ENCODE measurements at regions not wholly inside any gene's neighbourhood (a gene's known extent, or its start where the extent isn't known, plus 50 kb on each side); places are given as distances from the start of the nearest gene placed in this dataset.
"Not testable (repeated sequence)": the region's sequence is repeated elsewhere in the genome, so short reads cannot be mapped to it uniquely, and the experiment has no call there.

DNA sequence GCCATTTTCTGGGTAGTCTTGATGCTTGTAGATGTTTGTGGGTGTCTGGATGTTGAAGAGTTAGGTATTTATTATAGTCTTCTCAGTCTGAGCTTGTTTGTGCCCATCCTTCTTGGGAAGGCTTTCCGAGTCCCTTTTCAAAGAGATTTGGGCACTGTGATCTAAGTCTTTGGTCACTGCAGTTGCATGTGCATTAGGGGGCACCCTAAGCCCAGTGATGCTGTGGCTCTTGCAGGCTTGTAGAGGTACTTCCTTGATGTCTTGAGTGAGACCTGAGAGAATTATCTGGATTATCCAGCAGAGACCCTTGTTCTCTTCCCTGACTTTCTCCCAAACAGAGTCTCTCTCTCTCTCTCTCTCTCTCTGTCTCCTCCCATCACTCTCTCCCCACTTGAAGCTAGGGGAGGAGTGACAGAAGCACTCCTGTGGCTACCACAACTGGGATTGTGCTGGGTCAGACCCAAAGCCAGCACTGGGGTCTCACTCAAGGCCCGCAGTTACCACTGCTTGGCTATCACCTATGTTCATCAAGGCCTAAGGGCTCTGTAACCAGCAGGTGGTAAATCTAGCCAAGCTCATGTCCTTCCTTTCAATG lies 68.5 kb downstream of the TMCO5A start:
- DNase-seq (ENCODE audit: low read depth) = no peak

DNA sequence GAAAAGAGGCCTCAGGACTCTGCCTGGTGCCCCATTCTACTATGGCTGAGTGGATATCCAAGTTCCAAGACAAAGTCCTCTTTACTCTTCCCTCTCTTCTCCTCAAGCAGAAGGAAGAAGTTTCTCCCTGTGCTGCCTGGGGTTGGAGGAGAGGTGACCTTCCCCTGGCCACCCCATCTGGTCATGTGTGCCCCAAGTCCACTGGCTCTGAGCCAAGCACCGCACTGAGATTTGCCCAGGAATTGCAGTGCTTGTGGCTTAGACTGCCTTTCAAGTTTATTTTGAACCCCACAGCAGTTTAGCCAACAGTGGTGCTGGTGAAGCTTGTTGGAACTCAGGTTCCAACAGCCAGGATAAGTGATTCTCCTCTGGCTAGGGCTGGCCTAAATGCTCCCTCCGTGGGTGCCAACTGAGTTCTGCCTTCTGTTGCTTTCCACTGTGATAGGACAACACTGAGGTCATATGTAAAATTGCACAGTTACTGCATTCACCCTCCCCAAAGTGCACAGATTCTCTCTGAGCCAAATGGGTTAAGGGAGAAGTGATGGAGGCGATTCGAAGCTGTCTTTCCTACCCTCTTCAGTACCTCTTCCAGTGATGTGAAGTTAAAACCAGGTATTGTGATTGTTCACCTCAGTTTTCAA lies 69.9 kb downstream of the TMCO5A start:
- DNase-seq (ENCODE audit: low read depth) = no peak

DNA sequence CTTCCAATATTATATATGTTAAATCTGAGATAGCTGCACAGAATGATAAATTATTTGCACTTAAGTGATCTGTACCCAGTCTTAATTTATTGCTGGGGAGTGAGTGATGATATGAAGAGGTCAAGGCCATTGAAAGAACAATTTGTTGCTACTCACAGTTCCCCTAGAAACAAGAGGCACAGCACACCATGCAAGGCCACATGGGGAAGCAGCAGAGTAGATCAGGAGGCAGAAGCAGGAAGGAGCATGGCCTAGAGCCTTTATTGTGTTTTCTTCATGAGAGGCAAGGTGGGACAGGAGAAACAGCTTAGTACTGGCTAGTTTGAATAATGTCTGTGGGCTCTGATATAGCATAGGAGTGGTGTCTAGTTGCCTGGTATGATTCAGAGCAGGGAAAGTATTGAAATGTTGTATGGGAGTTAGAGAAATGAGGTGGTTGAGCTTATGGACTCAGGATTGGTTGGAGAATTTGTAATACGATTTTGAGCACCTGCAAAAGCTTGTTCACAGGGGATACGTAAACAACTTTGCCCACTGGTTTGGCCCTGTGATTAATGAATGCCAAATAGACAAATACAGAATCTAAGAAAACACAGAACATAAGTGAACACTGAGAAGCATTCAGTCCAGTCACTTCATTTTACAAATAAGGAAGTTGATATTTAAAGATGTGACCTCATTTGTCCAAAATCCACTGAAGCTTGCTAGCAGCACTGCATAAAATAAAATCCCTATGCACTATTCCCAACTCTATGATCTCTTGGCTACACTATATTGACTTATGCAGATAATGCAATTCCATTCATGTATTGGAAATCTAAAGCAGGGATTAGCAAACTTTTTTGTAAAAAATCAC lies 71.7 kb downstream of the TMCO5A start:
- no peak for DNase-seq (ENCODE audit: low read depth)

DNA sequence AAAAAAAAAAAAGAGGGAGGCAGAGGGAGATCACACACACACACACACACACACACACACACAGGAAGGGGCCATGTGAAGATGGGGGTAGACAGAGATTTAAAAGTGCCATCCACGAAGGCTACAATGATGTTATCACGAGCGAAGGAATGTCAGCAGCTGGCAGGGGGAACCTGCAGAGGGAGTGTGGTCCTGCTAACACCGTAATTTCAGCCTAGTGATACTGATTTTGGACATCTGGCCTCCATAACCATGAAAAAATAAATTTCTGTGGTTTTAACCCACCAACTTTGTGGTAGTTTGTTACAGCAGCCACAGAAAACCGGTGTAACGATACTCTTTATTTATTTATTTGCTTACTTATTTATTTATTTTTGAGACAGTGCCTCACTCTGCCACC lies 76.0 kb downstream of the TMCO5A start:
- no peak for DNase-seq (ENCODE audit: low read depth)

DNA sequence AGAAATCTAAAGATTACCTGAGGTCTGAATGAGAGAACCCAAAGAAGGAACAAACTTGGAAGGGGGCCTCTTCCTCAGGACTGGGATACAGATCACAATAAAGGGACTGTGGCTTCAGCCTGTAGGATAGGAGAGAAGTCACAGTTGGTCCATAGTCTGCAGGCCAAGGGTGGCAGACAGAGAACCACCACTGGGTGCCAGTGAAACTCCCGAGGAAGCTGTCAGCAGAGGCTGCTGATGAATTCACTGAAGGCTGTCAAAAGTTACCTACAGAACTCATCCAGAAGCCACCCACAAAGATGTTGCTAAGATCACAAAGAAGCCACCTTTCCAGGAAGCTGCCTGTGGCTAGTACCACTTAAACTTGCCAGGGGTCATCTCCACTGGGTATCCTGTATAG lies 78.5 kb downstream of the TMCO5A start:
- no peak for DNase-seq (ENCODE audit: low read depth)

DNA sequence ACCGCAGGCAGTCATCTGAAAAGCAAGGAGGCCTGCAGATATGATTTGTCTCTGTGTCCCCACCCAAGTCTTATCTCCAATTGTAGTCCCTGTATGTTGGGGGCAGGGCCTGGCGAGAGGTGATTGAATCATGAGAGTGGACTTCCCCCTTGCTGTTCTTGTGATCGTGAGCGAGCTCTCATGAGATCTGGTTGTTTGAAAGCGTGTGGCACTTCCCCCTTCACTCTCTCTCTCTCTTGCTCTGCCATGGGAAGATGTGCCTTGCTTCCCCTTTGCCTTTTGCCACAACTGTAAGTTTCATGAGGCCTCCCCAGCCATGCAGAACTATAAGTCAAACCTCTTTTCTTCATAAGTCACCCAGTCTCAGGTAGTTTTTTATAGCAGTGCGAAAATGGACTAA lies 83.3 kb downstream of the TMCO5A start:
- no peak for DNase-seq (ENCODE audit: low read depth)

DNA sequence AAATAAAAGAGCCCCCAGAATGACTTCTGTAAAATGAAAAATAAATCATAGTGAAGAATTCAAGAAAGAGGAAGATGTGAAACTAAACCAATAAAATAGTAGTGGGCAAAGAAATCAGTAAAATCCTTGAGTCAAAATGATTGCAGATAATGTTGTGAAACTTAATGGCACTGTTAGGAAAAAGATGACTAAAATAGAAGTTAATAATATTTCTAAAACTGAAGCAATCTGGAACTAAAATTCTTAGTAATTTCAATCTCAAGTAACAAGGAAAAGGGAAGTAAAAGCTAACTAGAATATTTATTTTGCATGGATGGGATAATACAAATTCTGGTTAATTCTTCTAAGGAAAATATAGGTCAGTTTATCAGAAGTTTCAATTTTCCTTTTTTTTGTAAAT lies 84.6 kb downstream of the TMCO5A start:
- no peak for DNase-seq (ENCODE audit: low read depth)

DNA sequence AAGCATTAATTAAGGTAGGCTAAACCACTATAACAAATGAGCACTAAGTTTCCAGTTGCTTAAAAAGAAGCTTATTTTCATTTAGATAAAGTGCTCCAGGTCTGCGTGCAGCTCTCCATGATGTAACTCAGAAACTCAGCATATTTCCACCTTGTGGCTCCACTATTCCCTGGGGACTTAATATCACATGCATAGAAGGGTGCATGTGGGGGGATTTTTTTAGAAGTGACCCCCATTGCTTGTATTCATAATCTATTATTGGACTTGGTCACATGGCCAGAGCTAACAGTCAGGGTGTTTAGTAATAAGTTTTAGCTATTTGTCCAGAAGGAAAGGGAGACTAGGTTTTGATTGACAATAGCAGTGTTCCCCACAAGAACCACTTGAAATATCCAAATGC lies 86.8 kb downstream of the TMCO5A start:
- no peak for DNase-seq (ENCODE audit: low read depth)

DNA sequence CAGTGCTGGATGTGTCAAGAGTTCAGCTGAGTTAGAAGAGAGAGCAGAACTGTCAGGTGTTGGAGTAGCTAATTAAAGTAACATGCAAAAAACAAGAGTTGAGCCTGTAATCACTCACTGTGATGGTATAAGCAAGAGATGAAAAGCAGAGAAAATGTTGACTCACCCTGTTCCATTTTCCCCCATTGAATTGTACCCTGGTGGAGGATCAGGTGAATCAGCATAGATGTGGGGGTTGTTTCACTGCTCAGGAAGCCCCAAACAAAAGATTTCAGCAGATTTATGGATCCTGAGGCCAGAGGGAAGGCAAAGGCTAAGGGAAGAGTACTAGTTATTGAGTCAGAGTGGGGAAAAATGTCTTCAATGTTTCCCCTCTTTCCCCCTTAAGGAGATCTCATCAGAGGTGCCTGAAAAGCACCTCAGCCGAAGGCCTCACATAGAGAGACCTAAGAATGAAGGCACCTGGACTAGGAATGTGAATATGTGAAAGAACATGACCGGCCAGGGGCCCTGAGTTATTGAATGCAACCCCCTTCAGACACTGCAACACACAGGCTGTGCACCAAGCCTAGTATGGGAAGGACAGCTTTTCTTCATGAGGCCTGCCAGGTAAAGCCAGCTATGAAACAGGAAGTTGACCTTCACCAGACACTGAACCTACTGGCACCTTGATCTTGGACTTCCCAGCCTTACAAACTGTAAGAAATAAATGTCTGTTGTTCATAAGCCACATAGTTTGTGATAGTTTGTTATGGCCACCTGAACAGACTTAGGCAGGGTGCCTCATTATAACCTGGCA lies 90.1 kb downstream of the TMCO5A start:
- no peak for DNase-seq (ENCODE audit: low read depth)

DNA sequence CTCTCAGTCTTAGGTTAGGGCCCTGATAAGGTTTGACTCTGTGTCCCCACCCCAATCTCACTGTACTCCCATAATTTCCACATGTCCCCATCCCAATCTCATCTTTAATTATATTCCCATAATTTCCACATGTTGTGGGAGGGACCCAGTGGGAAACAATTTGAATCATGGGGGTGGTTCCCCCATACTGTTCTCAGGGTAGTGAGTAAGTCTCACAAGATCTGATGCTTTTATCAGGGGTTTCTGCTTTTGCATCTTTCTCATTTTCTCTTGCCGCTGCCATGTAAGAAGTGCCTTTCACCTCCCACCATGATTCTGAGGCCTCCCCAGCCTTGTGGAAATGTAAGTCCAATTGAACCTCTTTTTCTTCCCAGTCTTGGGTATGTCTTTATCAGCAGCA lies 91.2 kb downstream of the TMCO5A start:
- DNase-seq (ENCODE audit: low read depth) = not testable (repeated sequence)

DNA sequence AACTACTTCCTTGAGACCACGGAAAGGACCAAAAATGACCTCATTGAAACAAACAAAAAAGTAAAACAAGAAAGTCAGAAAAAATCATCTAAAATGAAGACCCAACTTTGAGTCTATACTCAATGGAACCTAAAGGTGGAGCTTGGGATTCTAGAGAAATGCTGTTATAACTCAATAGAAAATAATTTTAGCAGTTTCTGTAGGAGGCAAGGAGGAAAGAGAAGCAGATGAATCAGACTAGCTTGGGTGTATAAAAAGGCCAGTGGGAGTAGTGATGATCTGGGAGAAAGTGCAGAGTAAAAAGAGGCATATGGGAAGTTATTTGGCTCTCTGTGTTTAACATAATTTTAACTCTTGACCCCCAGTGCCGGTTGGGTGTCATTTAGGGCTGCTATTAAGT lies 94.4 kb downstream of the TMCO5A start:
- DNase-seq (ENCODE audit: low read depth) = no peak

DNA sequence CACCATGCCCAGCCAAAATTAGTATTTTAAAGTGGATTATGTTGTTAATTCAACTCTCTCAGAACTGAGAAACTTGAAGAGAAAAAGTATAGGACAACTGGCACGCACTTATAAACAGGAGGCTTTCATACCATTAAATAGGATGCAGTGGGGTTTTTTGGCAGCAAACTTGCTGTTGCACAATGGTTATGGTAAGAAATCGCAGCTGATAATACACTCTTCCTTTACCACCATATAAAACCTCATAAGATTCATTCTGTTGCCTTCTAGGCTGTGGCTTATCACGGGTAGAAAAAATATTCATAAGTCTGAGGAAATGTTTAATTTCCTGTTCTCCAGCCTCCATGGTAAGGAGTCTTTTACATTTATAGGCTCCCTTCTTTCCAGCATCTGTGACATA lies 95.3 kb downstream of the TMCO5A start:
- DNase-seq (ENCODE audit: low read depth) = no peak

DNA sequence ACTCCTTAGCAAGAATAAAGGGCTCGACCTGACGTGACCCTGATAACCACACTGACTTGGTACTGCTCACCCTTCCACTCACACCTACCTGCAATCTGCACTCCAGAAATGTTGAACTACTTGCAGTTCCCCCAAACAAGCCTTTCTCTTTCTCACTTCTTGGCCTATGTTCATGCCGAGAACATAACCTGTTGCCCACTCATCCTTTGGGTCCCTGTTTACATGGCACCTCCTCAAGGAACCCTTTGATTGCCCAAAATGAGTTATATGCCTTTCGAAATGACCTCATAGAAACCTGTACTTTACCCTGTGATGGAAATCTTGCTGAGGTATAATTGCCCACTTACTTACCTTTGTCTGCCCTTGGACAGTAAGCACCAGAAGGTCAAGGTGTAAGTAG lies 96.2 kb downstream of the TMCO5A start:
- no peak for DNase-seq (ENCODE audit: low read depth)

DNA sequence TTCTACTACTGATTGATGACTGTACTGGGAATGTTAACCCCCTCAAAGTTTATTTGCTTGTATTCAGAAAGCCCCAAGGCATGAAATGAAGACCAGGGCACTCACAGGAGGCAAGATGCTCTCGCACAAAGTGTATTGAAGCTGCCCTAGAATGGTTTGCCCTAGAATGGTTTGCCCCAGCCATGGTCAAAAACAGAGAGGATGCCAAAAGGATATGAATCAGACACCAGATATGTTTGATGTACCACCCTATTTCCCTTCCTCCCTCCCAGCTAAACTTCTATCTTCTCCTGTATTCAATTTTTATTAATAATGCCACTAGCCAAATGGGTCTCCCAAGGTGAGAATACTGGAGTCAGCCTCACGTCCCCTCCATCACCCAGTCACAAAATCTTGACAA lies 101.3 kb downstream of the TMCO5A start:
- DNase-seq (ENCODE audit: low read depth) = no peak

DNA sequence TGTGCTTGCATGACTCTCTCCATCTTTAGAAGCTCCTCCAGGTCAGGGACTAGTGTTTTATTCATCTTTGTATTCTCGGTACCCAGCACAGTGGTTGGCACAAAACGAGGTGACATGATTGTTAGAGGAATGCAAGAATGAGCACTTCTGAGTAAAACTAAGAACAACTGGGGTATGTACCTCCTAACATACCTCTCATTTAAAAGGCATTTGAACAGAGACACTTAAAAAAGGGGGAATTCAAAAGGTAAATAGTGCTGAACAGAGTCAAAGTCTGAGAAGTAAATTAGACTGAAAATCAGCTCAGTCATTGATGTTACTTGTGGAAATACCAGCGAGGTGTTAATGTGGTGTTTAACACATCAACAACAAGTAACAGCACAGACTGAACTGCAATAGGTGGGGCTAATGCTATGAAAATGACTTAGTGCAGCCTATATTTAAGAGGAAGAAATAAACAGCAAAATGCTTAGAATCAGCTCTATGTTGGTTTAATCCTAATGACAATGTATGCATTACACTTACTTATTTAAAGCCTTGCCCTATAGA lies 102.4 kb downstream of the TMCO5A start:
- no peak for DNase-seq (ENCODE audit: low read depth)

DNA sequence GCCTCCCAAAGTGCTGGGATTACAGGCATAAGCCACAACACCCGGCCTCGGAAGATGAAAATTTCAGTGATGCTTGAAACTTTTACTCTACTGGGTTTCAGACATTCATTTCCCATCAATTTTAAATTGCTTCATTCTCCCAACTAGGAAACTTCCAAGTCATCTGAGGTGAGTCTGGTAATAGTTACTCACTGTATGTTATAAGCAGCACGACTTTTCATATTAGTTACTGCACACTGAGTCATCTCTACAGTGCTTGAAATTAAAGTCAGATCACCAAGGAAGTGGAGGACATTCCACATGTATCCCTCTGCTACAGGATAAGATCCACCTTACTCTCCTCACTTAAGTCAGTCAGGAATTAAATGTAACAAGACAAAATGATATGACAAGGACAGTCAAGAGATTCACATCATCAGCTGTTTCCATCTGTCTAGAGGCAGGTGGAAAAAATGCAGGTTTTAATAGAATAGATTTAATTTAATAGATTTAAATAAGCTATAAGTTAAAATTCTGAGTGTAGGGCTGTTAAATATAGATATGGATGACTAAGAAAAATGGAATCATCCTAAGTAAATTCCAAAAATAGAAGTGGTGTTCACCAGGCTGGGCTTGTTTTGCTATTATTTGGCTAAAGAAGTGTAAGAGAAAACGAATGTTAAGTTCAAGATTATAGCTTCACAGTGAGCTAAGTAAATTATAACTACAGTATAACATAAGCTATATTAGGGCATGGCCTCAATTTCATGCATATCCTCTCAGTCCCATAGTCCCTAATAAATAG lies 104.4 kb downstream of the TMCO5A start:
- no peak for DNase-seq (ENCODE audit: low read depth)

DNA sequence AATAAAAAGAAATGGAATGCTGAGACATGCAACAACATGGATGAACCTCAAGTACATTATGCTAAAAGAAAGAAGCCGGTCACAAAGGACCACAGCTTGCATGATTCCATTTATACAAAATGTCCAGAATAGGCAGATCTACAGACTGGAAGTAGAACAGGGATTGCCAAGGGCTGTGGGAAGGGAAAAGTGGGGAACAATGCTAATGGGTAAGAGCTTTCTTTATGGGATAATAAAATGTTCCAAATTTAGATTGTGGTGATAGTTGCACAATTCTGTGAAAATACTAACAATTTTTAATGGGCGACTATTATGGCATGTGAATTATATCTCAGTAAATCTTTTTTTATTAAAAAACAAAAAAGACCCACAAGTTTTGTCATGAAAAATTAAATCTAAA lies 106.2 kb downstream of the TMCO5A start:
- no peak for DNase-seq (ENCODE audit: low read depth)

DNA sequence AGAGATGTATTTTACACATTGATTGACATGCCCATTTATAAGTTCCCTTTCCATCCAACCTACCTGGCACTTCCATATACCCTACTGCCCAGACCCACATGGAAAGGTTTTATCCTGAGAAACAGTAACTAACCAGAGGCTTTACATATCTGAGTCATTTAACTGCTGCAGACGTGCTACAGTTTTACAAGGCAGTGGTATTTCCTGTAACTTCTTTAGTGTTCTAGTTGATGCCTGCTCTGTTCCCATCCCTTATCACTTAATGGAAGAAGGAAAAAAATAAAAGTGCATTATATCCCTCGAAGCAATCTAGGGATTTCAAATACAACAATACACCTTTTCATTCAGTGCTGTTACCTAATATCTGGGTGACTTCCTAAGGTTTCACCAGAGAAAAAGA lies 107.1 kb downstream of the TMCO5A start:
- DNase-seq (ENCODE audit: low read depth) = no peak

DNA sequence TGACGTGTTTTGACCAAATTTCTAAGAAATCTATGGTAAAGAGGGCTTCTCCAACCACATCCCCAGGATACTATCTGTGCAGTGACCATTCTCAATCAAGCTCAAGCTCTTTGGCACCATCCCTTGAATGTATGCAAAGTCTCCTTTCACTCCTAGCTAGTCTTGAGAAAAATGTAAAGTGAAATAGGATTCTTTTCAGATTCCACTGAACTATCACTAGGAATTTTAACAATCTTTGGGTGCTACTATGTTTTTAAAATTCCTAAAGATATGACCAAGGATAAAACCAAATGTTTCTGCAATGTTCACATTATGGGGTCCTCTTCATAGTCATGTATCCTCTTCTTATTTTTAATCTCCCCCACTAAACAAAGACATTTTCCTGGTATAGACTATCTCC lies 107.8 kb downstream of the TMCO5A start:
- DNase-seq (ENCODE audit: low read depth) = no peak

DNA sequence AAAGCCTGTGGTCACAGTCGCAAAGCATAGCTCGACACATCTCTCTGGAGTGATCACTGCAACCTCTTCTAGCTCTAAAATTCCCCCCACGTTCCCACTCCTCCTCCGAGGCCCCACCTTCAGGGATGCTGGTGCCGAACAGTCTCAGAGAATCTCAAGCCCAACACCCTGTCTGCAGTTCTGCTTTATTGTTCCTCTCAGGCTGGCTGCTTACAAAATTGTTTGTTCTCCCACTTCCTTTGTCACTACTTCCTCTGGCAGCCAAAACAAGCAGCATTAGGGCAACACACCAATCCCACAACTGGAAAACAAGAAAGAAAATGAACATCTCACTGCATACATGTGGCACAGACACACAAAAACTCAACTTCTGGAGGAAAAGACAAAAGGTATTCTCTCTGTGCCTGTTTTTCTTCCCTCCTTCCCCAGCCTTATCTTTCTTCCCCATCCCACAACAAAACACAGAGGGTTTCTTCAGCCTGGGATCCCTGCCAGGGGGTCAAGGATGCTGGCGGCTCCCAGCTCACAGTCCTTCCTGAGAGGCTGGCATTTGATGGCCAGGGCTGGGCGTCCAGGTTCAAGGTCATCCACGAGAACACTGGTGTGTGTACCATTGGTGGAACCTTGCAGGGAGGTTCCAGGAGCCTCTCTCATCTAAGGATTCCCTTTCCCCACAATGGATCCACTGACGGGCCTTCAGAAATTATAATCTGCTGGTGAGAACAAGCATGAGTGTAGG lies 108.4 kb downstream of the TMCO5A start:
- DNase-seq (ENCODE audit: low read depth) = no peak
